PC-9 (cell line): ENCODE measurements at regions not wholly inside any gene's neighbourhood (a gene's known extent, or its start where the extent isn't known, plus 50 kb on each side); places are given as distances from the start of the nearest gene placed in this dataset.
"Not testable (repeated sequence)": the region's sequence is repeated elsewhere in the genome, so short reads cannot be mapped to it uniquely, and the experiment has no call there.

Source experiments
- BruUV-seq: library from RNA; stranded (reverse); fragments of 400-500 nt; replicated peaks from 2 replicates; lab custom pipeline; 2021; lab: Mats Ljungman, UMichigan
- CTCF ChIA-PET: fragments of 300-600 bp; sonication (Branson Sonifier 250); formaldehyde crosslinking; loops from one replicate; lab custom pipeline; 2022; ENCODE audit warnings: antibody characterized with exemption; lab: Charles Lee
- POLR2A ChIA-PET: fragments of 300-600 bp; sonication (Branson Sonifier 250); formaldehyde crosslinking; loops from one replicate; lab custom pipeline; 2022; ENCODE audit warnings: antibody characterized with exemption; ENCODE audit not compliant: unreplicated experiment; lab: Charles Lee
- DNase-seq, 2 experiments: peaks; one replicate each; pipeline versions ENCODE4 v3.0.0 to v3.0.0-alpha.2; 2015 to 2022; ENCODE audit warnings: mixed read lengths in 1 of 2
- H2AFZ ChIP-seq: fragments of 200-600 bp; sonication (generic); 2 replicates; pipeline ENCODE4 v1.8.1; 2017; ENCODE audit warnings: antibody characterized with exemption
- H3F3A ChIP-seq: fragments of 200-600 bp; sonication (generic); 2 replicates; pipeline ENCODE4 v1.8.1; 2017; ENCODE audit warnings: antibody characterized with exemption, mild to moderate bottlenecking, low read depth; ENCODE audit not compliant: insufficient read depth
- H3K27ac ChIP-seq: fragments of 200-600 bp; sonication (generic); 2 replicates; pipeline ENCODE4 v1.6.1; 2016; ENCODE audit warnings: mixed run types
- H3K27me3 ChIP-seq: fragments of 200-600 bp; sonication (generic); 2 replicates; pipeline ENCODE4 v1.6.1; 2016; ENCODE audit warnings: low read depth, mixed run types; ENCODE audit not compliant: insufficient read depth
- H3K36me3 ChIP-seq: fragments of 200-600 bp; sonication (generic); 2 replicates; pipeline ENCODE4 v1.6.1; 2016; ENCODE audit warnings: low read depth, mixed run types
- H3K4me1 ChIP-seq: fragments of 200-600 bp; sonication (generic); replicated peaks from 2 replicates; pipeline ENCODE4 v1.6.1; 2016; ENCODE audit warnings: mixed run types; ENCODE audit not compliant: insufficient read depth
- H3K4me2 ChIP-seq: fragments of 200-600 bp; sonication (generic); 2 replicates; pipeline ENCODE4 v1.6.1; 2017; ENCODE audit warnings: mixed run types
- H3K4me3 ChIP-seq: fragments of 200-600 bp; sonication (generic); 2 replicates; pipeline ENCODE4 v1.6.1; 2016; ENCODE audit warnings: mixed run types
- H3K79me2 ChIP-seq: fragments of 200-600 bp; sonication (generic); 2 replicates; pipeline ENCODE4 v1.6.1; 2017; ENCODE audit warnings: low read depth, mixed run types
- H3K9me2 ChIP-seq: fragments of 200-600 bp; sonication (generic); 2 replicates; pipeline ENCODE4 v1.8.1; 2017; ENCODE audit warnings: mild to moderate bottlenecking; ENCODE audit not compliant: insufficient read depth
- H3K9me3 ChIP-seq: fragments of 200-600 bp; sonication (generic); 2 replicates; pipeline ENCODE4 v1.8.1; 2016; ENCODE audit warnings: low read depth; ENCODE audit not compliant: insufficient read depth
- H4K20me1 ChIP-seq: fragments of 200-600 bp; sonication (generic); 2 replicates; pipeline ENCODE4 v1.8.1; 2017; ENCODE audit not compliant: insufficient read depth
- CTCF ChIP-seq: fragments of 200-600 bp; sonication (generic); conservative IDR thresholded peaks from 2 replicates; pipeline ENCODE4 v1.6.1; 2017; ENCODE audit warnings: mixed run types, antibody characterized with exemption, mild to moderate bottlenecking, moderate library complexity
- EZH2 ChIP-seq: fragments of 200-600 bp; sonication (generic); IDR thresholded peaks from 2 replicates; pipeline ENCODE4 v1.8.0; 2017; ENCODE audit warnings: antibody characterized with exemption, low read depth
- intact Hi-C: fragments of 100-400 bp; cut with micrococcal nuclease; formaldehyde crosslinking; loops from one replicate; pipeline ENCODE4 v1.10.0; 2022; ENCODE audit not compliant: unreplicated experiment

GRCh38 chr4:125649452-125649851 lies 334.7 kb downstream of the FAT4 start:
- Histone ChIP-seq H3K27ac (no peak overlapping the region), H3K4me2 (no peak overlapping the region), H4K20me1 (no peaks in the 10 kb centered on the region; the same call in 1 of the 2 replicates), H2AFZ (no peak overlapping the region), H3K4me1 (no peaks in the 10 kb centered on the region), H3K9me2 (no peaks in the 10 kb centered on the region; the same call in 1 of the 2 replicates), H3K79me2 (no peaks in the 10 kb centered on the region), H3K27me3 (no peaks in the 10 kb centered on the region), H3K4me3 (no peak overlapping the region), H3F3A (no peaks in the 10 kb centered on the region), H3K36me3 (no peaks in the 10 kb centered on the region), H3K9me3 (no peaks in the 10 kb centered on the region)
- ChIA-PET CTCF (no interaction called here), POLR2A (no interaction called here)
- no peak for TF ChIP-seq EZH2
- no peak for TF ChIP-seq CTCF
- intact Hi-C loops, result no loop called here
- BruUV-seq, result no TSS peak
- DNase-seq, result no peak

GRCh38 chr4:125650557-125650956 lies 335.8 kb downstream of the FAT4 start:
- Histone ChIP-seq H3K27ac (no peak overlapping the region), H3F3A (no peaks in the 10 kb centered on the region), H3K36me3 (no peaks in the 10 kb centered on the region), H3K4me1 (no peaks in the 10 kb centered on the region), H3K9me3 (no peaks in the 10 kb centered on the region), H3K4me3 (no peak overlapping the region), H3K27me3 (no peaks in the 10 kb centered on the region), H3K9me2 (no peaks in the 10 kb centered on the region), H3K79me2 (no peaks in the 10 kb centered on the region), H2AFZ (no peak overlapping the region), H4K20me1 (no peaks in the 10 kb centered on the region; the same call in 1 of the 2 replicates), H3K4me2 (no peak overlapping the region)
- TF ChIP-seq EZH2 (no peak), CTCF (no peak)
- ChIA-PET POLR2A (no interaction called here), CTCF (no interaction called here)
- no TSS peak for BruUV-seq
- intact Hi-C loops, result no loop called here
- no peak for DNase-seq

GRCh38 chr4:125651707-125652357 lies 337.1 kb downstream of the FAT4 start:
- H3K4me1 ChIP-seq, DNase-seq, H3K4me2 ChIP-seq, CTCF ChIA-PET, H3K9me2 ChIP-seq, H3K4me3 ChIP-seq, BruUV-seq, H3F3A ChIP-seq, H4K20me1 ChIP-seq, H3K9me3 ChIP-seq, H3K36me3 ChIP-seq, H3K79me2 ChIP-seq, intact Hi-C loops, POLR2A ChIA-PET, H3K27me3 ChIP-seq, H3K27ac ChIP-seq, H2AFZ ChIP-seq: not testable (repeated sequence)

GRCh38 chr4:125658773-125659172 lies 344.0 kb downstream of the FAT4 start:
- H3K27ac ChIP-seq, result no peak overlapping the region
- H4K20me1 ChIP-seq, result no peaks in the 10 kb centered on the region
- POLR2A ChIA-PET, result no interaction called here
- H2AFZ ChIP-seq, result no peak overlapping the region
- no peak overlapping the region for H3K4me2 ChIP-seq
- DNase-seq, result no peak
- H3K79me2 ChIP-seq, result no peaks in the 10 kb centered on the region
- intact Hi-C loops, result no loop called here
- H3K9me3 ChIP-seq, result no peaks in the 10 kb centered on the region
- CTCF ChIA-PET, result interaction anchor here (0.6 to 1.0 kb wide), 2 partner anchors 93 to 345 kb away, joined by 3 to 5 read pairs; no protein-coding TSS in a partner anchor
- no peak overlapping the region for H3K4me3 ChIP-seq
- H3K27me3 ChIP-seq, result no peaks in the 10 kb centered on the region
- no peaks in the 10 kb centered on the region for H3K36me3 ChIP-seq
- H3F3A ChIP-seq, result no peaks in the 10 kb centered on the region
- BruUV-seq, result no TSS peak
- TF ChIP-seq EZH2 (no peak), CTCF (no peak)
- no peaks in the 10 kb centered on the region for H3K4me1 ChIP-seq
- no peaks in the 10 kb centered on the region for H3K9me2 ChIP-seq
